ENCODE measurements at regions not wholly inside any gene's neighbourhood (a gene's known extent, or its start where the extent isn't known, plus 50 kb on each side); places are given as distances from the start of the nearest gene placed in this dataset.

DNA sequence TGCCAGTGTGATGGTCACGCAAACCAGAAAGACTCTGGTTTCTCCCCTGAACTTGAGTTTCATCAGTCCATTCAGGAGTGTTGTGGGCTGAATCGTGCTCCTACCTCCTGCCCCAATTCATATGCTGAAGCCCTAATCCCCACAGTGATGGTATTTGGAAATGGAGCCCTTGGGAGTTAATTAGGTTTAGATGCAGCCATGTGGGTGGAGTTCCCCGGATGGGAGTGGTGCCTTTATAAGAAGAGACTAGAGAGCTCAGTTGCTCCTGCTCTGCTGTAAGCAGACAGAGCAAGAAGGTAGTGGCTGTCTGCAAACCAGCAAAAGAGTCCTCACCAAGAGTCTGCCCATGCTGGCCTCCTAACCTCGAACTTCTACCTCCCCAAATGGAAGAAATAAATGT, 160.3 kb upstream of the DYNLRB2 start:
- no peaks in the 10 kb centered on the region for H3K36me3 ChIP-seq (ENCODE audit: insufficient read depth, low read length)
- no peaks in the 10 kb centered on the region for H3K9me3 ChIP-seq (ENCODE audit: low read depth, low read length)
- H3K4me3 ChIP-seq: no peak overlapping the region
- DNase-seq (ENCODE audit: low read depth, low spot score): no peak
- H3K9ac ChIP-seq (ENCODE audit: insufficient read length): no peak overlapping the region
- H3K27ac ChIP-seq: no peak overlapping the region
- no peak for TF ChIP-seq EZH2 (IDR thresholded peaks at IDR 0.05)
- TF ChIP-seq POLR2AphosphoS5 (IDR thresholded peaks at IDR 0.05; ENCODE audit: borderline replicate concordance, low read depth, low read length): no peak
- no peak for TF ChIP-seq FOXP2 (optimal IDR thresholded peaks at IDR 0.05; ENCODE audit: control extremely low read depth, extremely low read length, insufficient read depth)

DNA sequence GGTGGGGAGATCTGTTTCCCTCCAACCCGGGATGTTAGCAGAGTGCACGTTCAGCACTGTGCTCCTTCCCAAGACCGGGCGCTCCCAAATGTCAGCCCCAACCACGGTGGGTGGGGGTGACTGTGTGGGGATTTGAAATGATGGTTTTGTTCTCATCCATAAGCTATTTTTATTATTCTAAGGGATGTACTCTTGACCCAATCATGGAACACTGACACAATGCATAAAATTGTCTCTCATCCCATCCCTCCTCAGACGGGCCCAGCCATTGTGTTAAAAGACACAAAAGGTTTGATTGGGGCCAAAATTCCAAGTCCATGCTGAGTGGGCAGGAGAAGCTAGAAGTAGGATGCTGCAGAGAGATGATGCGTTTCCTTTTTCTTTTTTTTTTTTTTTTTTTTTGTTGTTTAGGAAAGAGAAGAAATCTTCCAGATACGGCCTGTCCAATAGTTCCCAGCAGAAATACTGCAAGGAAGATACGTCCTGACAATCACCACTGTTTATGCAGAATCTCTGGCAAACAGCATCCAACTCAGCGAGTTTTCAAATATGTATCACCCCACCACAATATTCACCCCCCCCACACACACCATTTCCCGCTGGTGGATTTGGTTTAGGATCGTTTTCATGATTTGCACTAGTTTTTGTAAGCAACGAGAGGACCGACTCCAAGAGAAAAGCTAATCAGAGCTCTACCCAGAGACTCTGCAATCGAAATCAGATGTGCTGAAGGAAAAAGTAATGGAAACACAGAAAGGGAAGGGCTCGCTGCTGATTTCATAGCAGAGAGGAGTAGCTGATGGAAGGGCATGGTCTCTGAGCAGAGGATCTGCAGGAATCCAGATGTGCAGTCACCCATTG, 163.5 kb upstream of the DYNLRB2 start:
- H3K9ac ChIP-seq (ENCODE audit: insufficient read length): no peak overlapping the region

DNA sequence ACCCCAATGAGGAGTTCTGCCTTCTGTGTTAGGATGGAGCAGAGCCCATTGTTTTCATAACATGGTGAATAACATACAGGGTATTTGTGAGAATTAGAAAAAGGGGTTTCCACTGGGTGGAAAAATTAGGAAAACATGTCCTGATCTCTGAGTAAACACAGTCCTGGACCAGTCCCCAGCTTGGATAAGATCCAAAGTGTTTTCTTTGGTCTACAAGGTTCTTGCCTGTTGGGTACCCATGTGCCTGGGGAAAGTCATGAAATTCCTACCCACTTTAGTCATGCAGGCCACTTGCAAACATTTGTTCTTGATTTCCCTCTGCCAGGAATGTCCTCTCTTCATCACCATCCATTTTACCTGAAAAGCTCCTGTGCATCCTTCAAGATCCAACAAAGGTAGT, 164.8 kb upstream of the DYNLRB2 start:
- Histone ChIP-seq H3K9ac (ENCODE audit: insufficient read length) (no peak overlapping the region), H3K36me3 (ENCODE audit: insufficient read depth, low read length) (no peaks in the 10 kb centered on the region), H3K4me3 (no peak overlapping the region), H3K9me3 (ENCODE audit: low read depth, low read length) (no peaks in the 10 kb centered on the region), H3K27ac (no peak overlapping the region)
- TF ChIP-seq POLR2AphosphoS5 (IDR thresholded peaks at IDR 0.05; ENCODE audit: borderline replicate concordance, low read depth, low read length) (no peak), FOXP2 (optimal IDR thresholded peaks at IDR 0.05; ENCODE audit: control extremely low read depth, extremely low read length, insufficient read depth) (no peak)
- DNase-seq (ENCODE audit: low read depth, low spot score): no peak

More for the DNA sequence above, 163.5 kb upstream of the DYNLRB2 start:
- Histone ChIP-seq H3K4me3 (no peak overlapping the region), H3K27ac (no peak overlapping the region), H3K36me3 (ENCODE audit: insufficient read depth, low read length) (no peaks in the 10 kb centered on the region), H3K9me3 (ENCODE audit: low read depth, low read length) (no peaks in the 10 kb centered on the region)
- TF ChIP-seq EZH2 (IDR thresholded peaks at IDR 0.05): no peak
- no peak for TF ChIP-seq FOXP2 (optimal IDR thresholded peaks at IDR 0.05; ENCODE audit: control extremely low read depth, extremely low read length, insufficient read depth)
- TF ChIP-seq POLR2AphosphoS5 (IDR thresholded peaks at IDR 0.05; ENCODE audit: borderline replicate concordance, low read depth, low read length): no peak
- no peak for DNase-seq (ENCODE audit: low read depth, low spot score)

DNA sequence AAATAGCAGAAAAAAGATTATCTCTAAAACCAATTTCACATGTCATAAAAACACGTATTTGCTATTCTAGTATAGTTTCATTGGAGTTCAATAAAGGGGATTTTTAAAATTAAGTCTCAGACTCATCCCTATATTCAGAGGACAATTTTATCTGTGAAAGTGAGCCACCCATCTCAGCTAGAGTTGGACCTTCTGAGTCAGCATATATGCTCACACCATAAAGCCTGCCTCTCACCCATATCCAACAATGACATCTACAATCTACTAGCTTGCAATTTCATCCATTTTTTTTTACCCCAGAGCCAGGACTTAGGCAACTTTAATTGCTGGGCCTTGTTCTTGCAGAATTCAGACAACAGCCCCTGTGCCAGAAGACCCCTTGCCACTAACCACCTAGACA, 165.3 kb upstream of the DYNLRB2 start:
- Histone ChIP-seq H3K27ac (no peak overlapping the region), H3K36me3 (ENCODE audit: insufficient read depth, low read length) (no peaks in the 10 kb centered on the region), H3K4me3 (no peak overlapping the region), H3K9me3 (ENCODE audit: low read depth, low read length) (no peaks in the 10 kb centered on the region), H3K9ac (ENCODE audit: insufficient read length) (no peak overlapping the region)
- TF ChIP-seq EZH2 (IDR thresholded peaks at IDR 0.05) (no peak), POLR2AphosphoS5 (IDR thresholded peaks at IDR 0.05; ENCODE audit: borderline replicate concordance, low read depth, low read length) (no peak), FOXP2 (optimal IDR thresholded peaks at IDR 0.05; ENCODE audit: control extremely low read depth, extremely low read length, insufficient read depth) (no peak)
- DNase-seq (ENCODE audit: low read depth, low spot score): no peak

DNA sequence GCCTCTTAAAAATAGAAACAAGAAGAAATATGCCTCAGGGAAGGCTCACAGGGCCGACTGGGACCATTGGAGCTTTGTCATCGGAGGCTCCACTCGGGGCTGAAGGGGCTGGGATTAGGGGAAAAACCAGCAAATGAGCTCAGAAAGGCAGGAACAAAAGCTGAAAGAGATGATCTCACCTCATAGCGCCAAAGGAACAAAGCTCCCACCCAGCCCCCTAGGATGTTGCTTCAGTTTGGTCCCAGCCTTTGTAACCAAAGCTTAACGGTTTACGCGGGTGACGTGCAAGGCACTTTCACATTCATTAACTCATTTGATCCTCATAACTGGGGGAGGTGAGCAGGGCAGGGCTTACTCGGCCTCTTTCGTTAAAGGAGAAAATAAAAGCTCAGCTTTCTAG, 168.5 kb upstream of the DYNLRB2 start:
- Histone ChIP-seq H3K9ac (ENCODE audit: insufficient read length) (no peak overlapping the region), H3K9me3 (ENCODE audit: low read depth, low read length) (no peaks in the 10 kb centered on the region), H3K36me3 (ENCODE audit: insufficient read depth, low read length) (no peaks in the 10 kb centered on the region), H3K4me3 (no peak overlapping the region), H3K27ac (no peak overlapping the region)
- DNase-seq (ENCODE audit: low read depth, low spot score): no peak
- TF ChIP-seq FOXP2 (optimal IDR thresholded peaks at IDR 0.05; ENCODE audit: control extremely low read depth, extremely low read length, insufficient read depth) (no peak), EZH2 (IDR thresholded peaks at IDR 0.05) (no peak), POLR2AphosphoS5 (IDR thresholded peaks at IDR 0.05; ENCODE audit: borderline replicate concordance, low read depth, low read length) (no peak)

DNA sequence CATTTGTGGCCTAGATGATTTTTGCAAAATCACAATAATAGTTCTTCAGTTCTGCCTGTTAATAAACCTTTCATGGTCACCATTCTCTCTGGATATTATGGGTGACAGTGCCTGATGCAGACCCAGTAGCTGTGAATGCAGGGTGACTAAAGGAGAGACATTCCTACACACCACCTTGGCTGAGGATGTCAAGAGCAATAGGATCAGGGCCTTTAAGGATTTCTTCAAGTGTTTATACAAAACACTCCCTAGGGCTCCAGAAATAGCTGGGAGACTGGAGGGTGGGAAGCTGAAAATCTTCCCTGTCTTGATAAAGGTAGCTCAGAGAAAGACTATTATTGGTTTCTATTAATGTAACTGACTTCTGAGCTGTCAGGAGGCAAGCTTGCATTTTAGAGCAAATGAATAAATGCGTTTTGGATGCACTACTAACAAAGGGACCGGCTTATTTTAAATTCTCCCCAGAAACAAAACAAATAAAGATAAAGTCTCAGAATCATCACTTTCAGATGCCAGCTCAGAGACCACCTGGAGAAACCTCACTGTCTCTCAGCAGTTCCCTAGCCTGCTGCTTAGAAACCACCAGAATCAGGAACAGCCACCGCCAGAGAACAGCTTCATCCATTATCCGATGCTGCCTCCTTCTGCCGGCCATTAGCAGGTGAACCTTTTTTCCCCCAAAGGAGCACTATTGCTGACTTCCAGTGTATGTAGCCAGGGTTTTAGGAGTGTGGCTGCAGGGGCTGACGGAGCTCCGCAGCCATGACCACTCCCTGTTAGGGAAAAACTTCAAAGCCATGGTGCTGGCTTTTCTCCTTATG, 171.4 kb upstream of the DYNLRB2 start:
- DNase-seq (ENCODE audit: low read depth, low spot score): no peak
- no peak overlapping the region for H3K9ac ChIP-seq (ENCODE audit: insufficient read length)

DNA sequence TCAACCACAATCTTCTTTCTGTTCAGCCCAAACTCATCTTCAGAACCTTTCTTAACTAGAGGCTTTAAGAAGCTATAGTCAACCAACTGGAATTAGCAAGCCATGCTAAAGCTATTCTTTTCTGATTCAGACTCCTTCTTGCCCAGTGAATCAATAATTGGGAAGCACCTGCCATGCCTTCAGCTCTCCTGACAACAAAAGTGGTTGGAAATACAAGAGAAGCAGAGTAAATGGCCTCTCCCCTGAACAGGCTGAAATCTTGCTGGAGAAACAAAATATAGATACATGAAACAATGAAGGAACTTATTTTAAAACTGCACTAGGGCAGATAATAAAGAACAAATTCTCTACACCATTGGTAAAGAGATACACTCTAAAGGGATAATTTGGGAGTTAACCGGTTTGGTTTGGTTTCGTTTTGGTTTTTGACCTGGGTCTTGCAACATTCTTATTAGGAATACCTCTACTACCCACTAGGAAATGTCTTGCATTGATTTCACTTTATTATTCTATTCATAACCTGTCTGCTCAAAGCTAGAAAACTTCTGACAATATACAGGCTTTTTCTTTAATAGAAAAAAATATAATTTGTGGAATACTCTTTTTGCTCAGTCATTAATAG, 173.6 kb upstream of the DYNLRB2 start:
- H3K9ac ChIP-seq (ENCODE audit: insufficient read length): no peak overlapping the region
- no peak for DNase-seq (ENCODE audit: low read depth, low spot score)
- no peaks in the 10 kb centered on the region for H3K9me3 ChIP-seq (ENCODE audit: low read depth, low read length)
- H3K27ac ChIP-seq: no peak overlapping the region
- TF ChIP-seq POLR2AphosphoS5 (IDR thresholded peaks at IDR 0.05; ENCODE audit: borderline replicate concordance, low read depth, low read length) (no peak), EZH2 (IDR thresholded peaks at IDR 0.05) (no peak), FOXP2 (optimal IDR thresholded peaks at IDR 0.05; ENCODE audit: control extremely low read depth, extremely low read length, insufficient read depth) (no peak)
- no peaks in the 10 kb centered on the region for H3K36me3 ChIP-seq (ENCODE audit: insufficient read depth, low read length)
- H3K4me3 ChIP-seq: no peak overlapping the region

More for the DNA sequence above, 171.4 kb upstream of the DYNLRB2 start:
- H3K36me3 ChIP-seq (ENCODE audit: insufficient read depth, low read length): no peaks in the 10 kb centered on the region
- H3K9me3 ChIP-seq (ENCODE audit: low read depth, low read length): no peaks in the 10 kb centered on the region
- no peak for TF ChIP-seq POLR2AphosphoS5 (IDR thresholded peaks at IDR 0.05; ENCODE audit: borderline replicate concordance, low read depth, low read length)
- no peak for TF ChIP-seq EZH2 (IDR thresholded peaks at IDR 0.05)
- TF ChIP-seq FOXP2 (optimal IDR thresholded peaks at IDR 0.05; ENCODE audit: control extremely low read depth, extremely low read length, insufficient read depth): no peak
- H3K4me3 ChIP-seq: no peak overlapping the region
- H3K27ac ChIP-seq: no peak overlapping the region

DNA sequence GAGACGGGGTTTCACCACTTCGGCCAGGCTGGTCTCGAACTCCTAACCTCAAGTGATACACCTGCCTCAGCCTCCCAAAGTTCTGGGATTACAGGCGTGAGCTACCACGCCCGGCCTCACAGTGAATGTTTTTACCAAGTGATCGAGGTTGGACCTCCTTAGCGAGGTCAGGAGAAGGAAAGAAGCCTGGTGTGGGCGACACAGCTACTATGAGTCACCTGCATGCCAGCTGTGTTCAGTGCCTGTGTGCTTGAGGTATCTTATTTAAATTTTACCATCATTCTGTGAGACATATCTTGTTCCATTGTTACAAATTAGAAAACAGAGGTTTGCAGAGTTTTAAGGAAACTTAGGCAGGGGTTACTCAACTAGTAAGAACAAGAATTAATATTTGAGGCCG, 174.8 kb upstream of the DYNLRB2 start:
- H3K9me3 ChIP-seq (ENCODE audit: low read depth, low read length): no peaks in the 10 kb centered on the region
- H3K9ac ChIP-seq (ENCODE audit: insufficient read length): no peak overlapping the region
- DNase-seq (ENCODE audit: low read depth, low spot score): no peak
- H3K4me3 ChIP-seq: no peak overlapping the region
- H3K27ac ChIP-seq: no peak overlapping the region
- H3K36me3 ChIP-seq (ENCODE audit: insufficient read depth, low read length): no peaks in the 10 kb centered on the region
- TF ChIP-seq EZH2 (IDR thresholded peaks at IDR 0.05) (no peak), FOXP2 (optimal IDR thresholded peaks at IDR 0.05; ENCODE audit: control extremely low read depth, extremely low read length, insufficient read depth) (no peak), POLR2AphosphoS5 (IDR thresholded peaks at IDR 0.05; ENCODE audit: borderline replicate concordance, low read depth, low read length) (no peak)
